ENCODE measurements at regions not wholly inside any gene's neighbourhood (a gene's known extent, or its start where the extent isn't known, plus 50 kb on each side); places are given as distances from the start of the nearest gene placed in this dataset.

DNA sequence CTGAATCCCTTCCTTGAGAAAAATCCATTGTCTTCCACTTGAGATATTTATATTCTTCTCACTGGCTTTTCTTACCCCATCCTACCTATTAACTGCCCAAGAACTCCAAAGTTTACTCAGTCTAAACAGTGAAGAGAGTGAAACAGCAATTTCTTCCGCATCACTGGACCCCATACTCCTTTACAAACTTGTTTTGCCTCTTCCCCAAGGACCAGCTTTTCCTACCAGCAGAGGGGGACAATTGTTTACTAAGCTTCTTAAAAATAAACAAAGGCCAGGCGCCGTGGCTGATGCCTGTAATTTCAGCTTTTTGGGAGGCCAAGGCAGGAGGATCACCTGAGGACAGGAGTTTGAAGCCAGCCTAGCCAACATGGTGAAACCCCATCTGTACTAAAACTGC, 52.0 kb downstream of the LRATD1 start:
- no peak for DNase-seq (ENCODE audit: low read depth)

DNA sequence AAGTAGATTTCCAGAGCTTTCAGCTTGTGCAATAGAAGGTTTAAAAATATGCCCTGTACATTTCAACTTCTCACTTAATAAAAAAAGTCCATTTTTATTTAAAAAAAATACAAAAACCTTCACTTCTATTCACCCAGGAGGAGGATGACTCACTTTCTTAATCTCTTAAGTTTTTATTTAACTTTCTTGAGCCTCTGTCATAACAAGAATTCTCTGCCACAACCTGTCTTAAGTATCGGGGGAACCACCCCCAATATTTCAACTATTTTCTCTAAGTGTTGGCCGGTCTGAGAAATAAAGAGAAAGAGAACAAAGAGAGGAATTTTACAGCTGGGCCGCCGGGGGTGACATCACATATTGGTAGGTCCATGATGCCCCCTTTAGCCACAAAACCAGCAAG, 58.4 kb downstream of the LRATD1 start:
- DNase-seq (ENCODE audit: low read depth): no peak

DNA sequence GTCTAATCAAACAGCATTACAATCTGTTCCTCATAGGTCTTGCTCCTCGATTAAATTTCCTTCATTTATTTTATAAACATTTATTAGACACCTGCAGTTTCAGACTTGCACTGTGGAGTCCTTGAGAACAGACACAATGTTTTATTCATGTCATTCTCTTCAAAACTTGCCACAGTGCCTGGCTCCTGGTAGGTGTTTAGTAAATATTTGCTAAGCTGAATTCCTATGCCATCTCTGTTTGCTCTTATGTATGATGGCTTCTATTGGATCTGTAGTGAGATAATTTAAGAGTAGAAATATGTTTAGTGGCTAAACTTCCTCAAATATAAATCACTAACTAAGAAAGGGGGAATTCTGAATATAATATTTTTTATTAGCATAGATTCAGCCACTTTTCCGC, 61.4 kb downstream of the LRATD1 start:
- DNase-seq (ENCODE audit: low read depth): no peak

- no peak for DNase-seq (ENCODE audit: low read depth)
These were observed 68.2 kb downstream of the LRATD1 start for GRCh38 chr2:14700753-14701152.

DNA sequence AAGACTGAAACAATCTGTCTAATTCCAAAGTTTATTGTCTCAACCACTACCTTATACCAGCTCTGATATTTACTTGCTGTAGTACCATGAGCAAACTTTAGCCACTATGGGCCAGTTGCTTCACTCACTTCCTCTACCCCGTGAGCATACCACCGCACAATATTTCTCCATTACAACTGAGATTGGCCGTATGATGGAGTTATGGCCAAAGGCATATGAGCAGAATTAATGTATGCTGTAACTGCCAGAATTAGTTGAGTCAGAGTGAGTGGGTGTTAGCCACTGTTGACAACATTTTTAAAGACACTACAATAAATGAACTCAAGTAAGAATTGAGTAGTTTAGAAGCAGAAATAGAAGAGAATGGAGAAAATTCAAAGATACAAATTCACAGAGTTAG, 69.7 kb downstream of the LRATD1 start:
- no peak for DNase-seq (ENCODE audit: low read depth)

DNA sequence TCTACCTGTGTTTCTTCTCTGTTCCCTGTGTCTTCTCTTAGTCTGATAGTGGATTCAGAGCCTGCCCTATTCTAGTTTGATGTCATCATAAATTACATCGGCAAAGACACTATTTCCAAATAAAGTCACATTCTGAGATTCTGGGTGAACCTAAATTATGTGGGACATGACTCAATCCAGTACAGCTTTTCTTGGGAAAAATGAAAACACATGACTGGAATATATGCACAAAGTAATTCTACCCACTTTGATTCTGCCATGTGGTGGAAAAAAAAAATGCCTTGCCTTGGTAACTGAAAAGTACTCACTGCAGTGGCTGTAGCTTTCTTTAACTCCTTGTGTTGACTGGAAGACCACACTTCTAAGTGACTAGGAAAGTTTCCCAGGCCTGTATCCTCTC, 73.7 kb downstream of the LRATD1 start:
- no peak for DNase-seq (ENCODE audit: low read depth)

DNA sequence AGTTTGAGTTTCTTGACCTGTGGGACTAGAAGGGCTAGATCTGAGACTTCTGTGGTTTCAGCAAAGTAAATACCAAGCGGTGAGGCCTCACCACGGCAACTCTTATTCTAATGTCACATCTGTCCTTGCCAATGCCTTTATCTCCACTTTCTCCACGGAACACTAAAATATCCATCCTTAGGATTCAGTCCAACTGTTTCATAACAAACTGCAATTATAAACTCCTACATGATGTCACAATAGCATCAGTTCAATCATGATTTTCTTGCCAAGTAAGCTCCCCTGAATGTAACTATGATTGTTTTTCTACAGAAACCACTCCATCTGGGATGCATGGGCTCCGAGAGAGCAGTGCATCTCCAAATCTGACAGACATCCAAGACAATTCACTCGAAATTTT, 79.6 kb downstream of the LRATD1 start:
- DNase-seq (ENCODE audit: low read depth): no peak

GRCh38 chr2:14713248-14713647, 80.7 kb downstream of the LRATD1 start:
- no peak for DNase-seq (ENCODE audit: low read depth)

DNA sequence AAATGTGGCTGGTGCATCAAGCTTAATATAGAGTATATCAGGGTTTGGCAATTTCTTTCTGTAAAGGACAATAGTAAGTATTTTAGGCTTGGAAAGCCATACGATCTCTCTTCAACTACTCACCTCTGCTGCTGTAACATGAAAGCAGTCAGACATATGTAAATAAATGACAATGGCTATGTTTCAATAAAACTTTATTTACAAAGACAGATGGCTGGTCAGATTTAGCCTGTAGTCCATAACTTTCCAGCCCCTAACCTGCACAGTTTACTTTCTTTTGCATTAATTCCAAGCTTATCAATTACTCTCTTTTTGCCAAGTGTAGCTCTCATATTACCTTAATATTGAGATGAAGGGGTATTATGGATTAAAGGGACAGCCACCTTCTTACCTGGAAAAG, 83.1 kb downstream of the LRATD1 start:
- DNase-seq (ENCODE audit: low read depth): no peak

DNA sequence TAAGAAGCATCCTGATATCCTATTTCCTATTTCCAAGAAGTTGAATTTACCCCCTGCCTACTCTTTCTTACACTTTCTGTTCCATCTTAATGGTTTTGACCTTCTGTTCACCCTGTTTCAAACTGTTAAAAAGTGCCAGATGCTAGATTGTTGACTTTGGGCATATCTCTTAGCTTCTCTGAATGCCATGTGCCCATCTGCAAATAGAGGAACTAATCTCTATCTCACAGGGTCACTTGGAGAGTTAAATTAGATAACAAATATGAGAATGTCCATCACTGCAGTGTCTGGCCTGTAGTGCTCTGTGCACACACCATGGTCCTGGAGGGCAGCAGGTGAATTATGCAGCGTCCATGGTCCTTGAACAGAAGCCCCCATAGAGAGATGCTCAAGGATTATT, 83.8 kb downstream of the LRATD1 start:
- DNase-seq (ENCODE audit: low read depth): no peak

DNA sequence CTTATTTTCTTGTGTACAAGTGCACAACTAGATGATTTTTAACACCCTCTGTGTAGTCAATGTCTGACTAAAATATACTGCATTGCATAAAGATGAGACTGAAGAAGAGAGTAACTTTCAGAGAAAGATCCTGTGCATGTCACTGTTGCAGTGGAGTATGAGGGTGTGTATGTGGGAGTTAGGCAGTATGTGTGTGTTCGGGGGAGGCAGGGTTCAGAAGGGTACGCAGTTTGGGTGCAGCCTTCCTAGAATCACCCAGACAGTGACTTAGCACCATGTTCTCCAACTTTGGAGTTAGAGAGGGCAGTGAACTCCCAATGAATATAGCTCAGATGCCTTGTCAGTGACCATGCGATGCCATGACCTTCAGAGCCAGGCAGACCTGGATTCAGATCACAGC, 84.6 kb downstream of the LRATD1 start:
- no peak for DNase-seq (ENCODE audit: low read depth)

DNA sequence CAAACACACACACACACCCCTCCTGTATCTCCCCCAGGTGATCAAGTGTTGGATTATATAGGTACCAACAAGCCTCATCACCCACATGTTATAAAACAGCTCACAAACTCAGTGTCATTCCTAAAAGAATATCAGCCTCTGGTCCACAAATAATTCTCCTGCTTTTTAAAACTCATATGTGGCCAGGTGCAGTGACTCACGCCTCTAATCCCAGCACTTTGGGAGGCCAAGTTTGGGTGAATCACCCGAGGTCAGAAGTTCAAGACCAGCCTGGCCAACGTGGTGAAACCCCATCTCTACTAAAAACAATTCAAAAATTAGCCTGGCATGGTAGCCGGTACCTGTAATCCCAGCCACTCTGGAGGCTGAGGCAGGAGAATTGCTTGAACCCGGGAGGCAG, 87.8 kb downstream of the LRATD1 start:
- DNase-seq (ENCODE audit: low read depth): peak; percentile 1

DNA sequence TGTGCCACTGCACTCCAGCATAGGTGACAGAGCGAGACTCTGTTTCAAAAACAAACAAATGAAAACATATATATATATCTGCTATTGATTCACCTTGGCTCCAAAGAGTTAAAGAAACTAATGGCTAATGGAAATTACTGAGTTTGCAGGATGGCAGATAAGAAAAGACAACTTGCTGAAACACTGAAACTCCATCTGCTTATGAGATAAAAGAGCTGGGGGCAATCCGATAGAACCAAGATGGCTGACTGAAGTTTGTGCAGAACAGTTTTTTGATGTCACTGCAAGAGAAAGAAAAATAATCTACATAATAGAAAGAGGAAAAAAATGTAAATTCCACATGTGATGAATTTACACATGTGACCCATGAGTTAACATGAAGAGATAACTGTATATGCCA, 88.2 kb downstream of the LRATD1 start:
- DNase-seq (ENCODE audit: low read depth): no peak

DNA sequence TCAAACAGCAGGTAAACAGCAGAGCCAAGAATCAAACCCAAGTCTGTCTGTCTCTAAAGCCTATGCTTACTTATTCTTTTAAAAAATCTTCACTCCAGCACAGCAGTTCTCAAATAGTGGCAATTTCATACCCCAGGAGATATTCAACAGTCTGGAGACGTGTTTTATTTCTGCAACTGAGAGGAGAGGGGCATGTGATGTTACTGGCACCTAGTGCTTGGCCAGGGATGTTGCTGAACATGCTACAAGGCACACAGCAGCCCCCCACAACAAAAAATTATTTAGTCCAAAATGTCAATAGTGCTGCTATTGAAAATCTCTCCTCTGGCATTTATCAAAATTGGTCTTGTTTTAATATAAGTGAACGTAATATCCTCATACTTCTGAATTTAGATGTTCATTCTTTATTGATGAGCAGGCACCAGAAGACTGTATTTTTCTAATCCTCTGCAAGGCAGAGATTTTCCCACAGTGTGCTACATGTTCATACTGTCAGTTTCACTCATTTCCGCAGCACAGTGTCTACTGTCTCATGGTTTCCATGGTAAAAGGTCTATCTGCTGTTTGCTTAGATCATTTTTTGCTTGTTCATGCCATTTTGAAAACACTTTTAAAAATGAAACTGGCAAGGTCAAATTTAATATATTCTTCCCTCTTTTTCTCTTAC, 90.5 kb downstream of the LRATD1 start:
- DNase-seq (ENCODE audit: low read depth): no peak

- DNase-seq (ENCODE audit: low read depth): no peak
These were observed 91.2 kb downstream of the LRATD1 start for GRCh38 chr2:14723684-14724083.

GRCh38 chr2:14735696-14736095, 103.2 kb downstream of the LRATD1 start:
- DNase-seq (ENCODE audit: low read depth): no peak

GRCh38 chr2:14737201-14737600, 104.7 kb downstream of the LRATD1 start:
- no peak for DNase-seq (ENCODE audit: low read depth)

DNA sequence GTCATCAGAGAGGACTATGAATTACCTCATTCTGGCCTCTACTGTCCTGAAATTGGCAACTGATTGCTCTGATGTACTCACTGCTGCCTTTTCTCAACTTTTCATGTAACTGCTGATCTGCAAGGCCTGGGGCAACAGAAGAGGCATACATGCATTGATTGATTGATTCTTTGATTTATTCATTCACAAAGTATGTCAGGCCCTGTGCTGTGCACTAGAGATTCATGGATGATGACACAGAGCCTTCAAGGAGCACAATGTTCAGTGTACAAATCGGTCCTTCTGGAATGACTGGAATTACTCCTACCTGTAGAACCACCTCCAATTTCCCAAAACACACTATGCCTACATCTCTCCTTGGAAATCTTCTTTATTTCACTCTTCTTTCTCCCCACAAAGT, 111.3 kb downstream of the LRATD1 start:
- no peak for DNase-seq (ENCODE audit: low read depth)

DNA sequence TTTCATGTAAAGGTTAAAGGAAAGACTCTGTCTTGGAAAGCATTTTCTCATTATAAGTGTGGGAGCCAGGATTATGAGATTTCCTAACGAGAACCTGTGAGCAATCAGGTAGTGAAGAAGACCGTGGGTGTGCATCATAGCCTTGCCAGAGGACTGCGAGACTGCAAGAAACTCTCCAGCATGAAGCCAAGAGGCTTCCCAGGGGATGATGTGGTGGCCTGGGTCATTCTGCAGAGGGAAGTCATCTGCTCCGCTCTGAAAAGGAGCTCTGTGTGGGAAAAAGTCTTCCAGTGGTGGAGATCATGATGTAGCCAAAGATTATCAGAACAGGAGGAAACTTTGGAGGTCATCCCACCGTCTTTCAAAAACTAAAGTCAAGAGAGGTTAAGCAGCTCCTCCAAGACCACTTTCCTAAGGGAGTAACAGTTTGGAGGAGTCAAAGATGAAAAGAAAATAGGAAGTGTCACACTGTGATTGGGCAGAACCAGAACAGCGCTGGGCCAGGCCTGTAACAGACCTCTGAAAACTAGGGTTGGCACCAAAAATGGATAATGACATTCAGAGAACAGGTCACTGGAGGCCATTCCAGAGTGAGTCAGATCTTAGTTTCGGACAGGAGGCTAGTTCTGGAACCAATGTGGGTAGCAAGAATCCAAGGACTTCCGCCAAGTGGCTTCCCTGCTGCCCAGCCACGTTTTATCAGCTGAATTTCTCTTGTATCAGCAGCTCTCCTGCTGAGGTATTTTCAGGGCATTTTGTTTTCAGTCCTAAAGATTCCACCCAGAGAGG, 113.0 kb downstream of the LRATD1 start:
- DNase-seq (ENCODE audit: low read depth): no peak

- no peak for DNase-seq (ENCODE audit: low read depth)
These were observed 113.6 kb downstream of the LRATD1 start for GRCh38 chr2:14746133-14746532.

- DNase-seq (ENCODE audit: low read depth): no peak
These were observed 114.9 kb downstream of the LRATD1 start for GRCh38 chr2:14747447-14747846.

- no peak for DNase-seq (ENCODE audit: low read depth)
These were observed 117.4 kb downstream of the LRATD1 start for GRCh38 chr2:14749884-14750283.

GRCh38 chr2:14750433-14750832, 117.9 kb downstream of the LRATD1 start:
- no peak for DNase-seq (ENCODE audit: low read depth)

GRCh38 chr2:14751581-14751980, 119.1 kb downstream of the LRATD1 start:
- no peak for DNase-seq (ENCODE audit: low read depth)

All from HS-27A (cell line).